Effector memory CD4-positive, alpha-beta T cell (primary cell): ENCODE measurements at regions not wholly inside any gene's neighbourhood (a gene's known extent, or its start where the extent isn't known, plus 50 kb on each side); places are given as distances from the start of the nearest gene placed in this dataset.
"Not testable (repeated sequence)": the region's sequence is repeated elsewhere in the genome, so short reads cannot be mapped to it uniquely, and the experiment has no call there.

Source experiments
- DNase-seq, 3 donors: peaks; one replicate each; pipeline ENCODE4 v3.0.0-alpha.2; 2020
- H3K27ac ChIP-seq: 2 replicates; pipeline ENCODE4 v1.7.0; 2013; ENCODE audit warnings: mild to moderate bottlenecking, low read length, moderate library complexity; ENCODE audit not compliant: insufficient read depth, poor library complexity, severe bottlenecking
- H3K27me3 ChIP-seq: replicated peaks from 2 replicates; pipeline ENCODE4 v1.7.0; 2013; ENCODE audit warnings: mild to moderate bottlenecking, low read length; ENCODE audit not compliant: insufficient read depth, control insufficient read depth, poor library complexity, severe bottlenecking
- H3K36me3 ChIP-seq: 2 replicates; pipeline ENCODE4 v1.7.0; 2013; ENCODE audit warnings: mild to moderate bottlenecking, low read length, moderate library complexity; ENCODE audit not compliant: control insufficient read depth, insufficient read depth
- H3K4me1 ChIP-seq: 2 replicates; pipeline ENCODE4 v1.7.0; 2013; ENCODE audit warnings: low read length, mild to moderate bottlenecking; ENCODE audit not compliant: control insufficient read depth, insufficient read depth, poor library complexity, severe bottlenecking
- H3K4me3 ChIP-seq: 2 replicates; pipeline ENCODE4 v1.7.0; 2013; ENCODE audit warnings: low read length, low read depth, mild to moderate bottlenecking; ENCODE audit not compliant: insufficient read depth, poor library complexity, severe bottlenecking
- H3K9me3 ChIP-seq: 2 replicates; pipeline ENCODE4 v1.7.0; 2013; ENCODE audit warnings: mild to moderate bottlenecking, low read length, moderate library complexity; ENCODE audit not compliant: control insufficient read depth

GRCh38 chr12:124706363-124706762, 139.0 kb upstream of the NCOR2 start:
- no peak for DNase-seq
- H3K9me3 ChIP-seq, result no peaks in the 10 kb centered on the region
- H3K27me3 ChIP-seq, result no peaks in the 10 kb centered on the region
- H3K27ac ChIP-seq, result no peak overlapping the region
- no peak overlapping the region for H3K4me3 ChIP-seq
- no peaks in the 10 kb centered on the region for H3K4me1 ChIP-seq
- no peaks in the 10 kb centered on the region for H3K36me3 ChIP-seq

GRCh38 chr12:124705545-124706138, 138.2 kb upstream of the NCOR2 start:
- no peak for DNase-seq
- H3K27me3 ChIP-seq, result no peaks in the 10 kb centered on the region
- no peak overlapping the region for H3K27ac ChIP-seq
- no peaks in the 10 kb centered on the region for H3K36me3 ChIP-seq
- no peaks in the 10 kb centered on the region for H3K4me1 ChIP-seq
- no peaks in the 10 kb centered on the region for H3K9me3 ChIP-seq
- no peak overlapping the region for H3K4me3 ChIP-seq

GRCh38 chr12:124704619-124705018, 137.2 kb upstream of the NCOR2 start:
- H3K4me3 ChIP-seq, result no peak overlapping the region
- no peaks in the 10 kb centered on the region for H3K4me1 ChIP-seq
- DNase-seq, result no peak
- H3K27ac ChIP-seq, result no peak overlapping the region
- no peaks in the 10 kb centered on the region for H3K9me3 ChIP-seq
- no peaks in the 10 kb centered on the region for H3K27me3 ChIP-seq
- no peaks in the 10 kb centered on the region for H3K36me3 ChIP-seq

GRCh38 chr12:124703856-124704255, 136.4 kb upstream of the NCOR2 start:
- no peak overlapping the region for H3K4me3 ChIP-seq
- H3K36me3 ChIP-seq, result no peaks in the 10 kb centered on the region
- no peaks in the 10 kb centered on the region for H3K4me1 ChIP-seq
- H3K27me3 ChIP-seq, result no peaks in the 10 kb centered on the region
- DNase-seq, result no peak
- H3K27ac ChIP-seq, result no peak overlapping the region
- no peaks in the 10 kb centered on the region for H3K9me3 ChIP-seq

DNA sequence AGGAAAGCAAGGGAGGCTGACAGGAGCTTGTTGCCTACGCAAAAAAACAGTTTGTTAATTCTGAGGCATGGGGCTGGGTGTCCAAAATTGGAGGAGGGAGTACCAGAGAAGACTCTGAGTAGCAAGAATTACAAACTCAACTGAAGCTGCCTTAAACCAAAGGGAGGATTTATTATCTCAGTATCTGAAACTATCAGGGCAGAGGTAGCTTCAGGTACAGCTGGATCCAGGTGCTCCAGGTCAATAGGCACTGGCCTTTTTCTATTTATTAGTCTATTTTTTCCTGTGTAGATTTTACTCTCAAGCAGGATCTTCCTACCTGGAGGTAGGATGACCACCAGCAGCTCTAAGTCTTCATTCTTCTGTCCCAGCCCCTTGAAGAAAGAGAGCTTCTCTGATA, 135.3 kb upstream of the NCOR2 start:
- DNase-seq, result no peak
- Histone ChIP-seq H3K27ac (no peak overlapping the region), H3K27me3 (no peaks in the 10 kb centered on the region), H3K4me3 (no peak overlapping the region), H3K4me1 (no peaks in the 10 kb centered on the region), H3K36me3 (no peaks in the 10 kb centered on the region), H3K9me3 (no peaks in the 10 kb centered on the region)

- Histone ChIP-seq H3K9me3 (no peaks in the 10 kb centered on the region), H3K4me1 (no peaks in the 10 kb centered on the region), H3K4me3 (no peak overlapping the region), H3K36me3 (no peaks in the 10 kb centered on the region), H3K27me3 (no peaks in the 10 kb centered on the region), H3K27ac (no peak overlapping the region)
- DNase-seq, result no peak
These were observed 133.6 kb upstream of the NCOR2 start for GRCh38 chr12:124700810-124701592.

DNA sequence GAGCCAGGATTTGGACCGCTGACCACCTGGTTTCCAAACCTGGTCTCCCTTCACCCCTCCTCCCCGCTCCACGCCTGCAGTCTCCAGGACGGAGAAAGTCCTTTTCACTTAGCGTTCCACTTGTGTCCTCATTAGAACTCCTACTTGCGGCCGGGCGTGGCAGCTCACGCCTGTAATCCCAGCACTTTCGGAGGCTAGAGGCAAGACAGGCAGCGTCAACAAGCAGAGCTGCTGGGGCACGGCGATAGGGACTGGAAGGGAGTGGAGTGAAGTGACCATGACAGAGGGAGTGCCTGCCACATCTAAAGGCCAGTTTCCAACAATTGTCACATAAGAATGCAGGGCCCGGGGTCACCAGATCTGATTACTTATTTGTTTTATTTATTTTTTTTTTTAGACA, 132.5 kb upstream of the NCOR2 start:
- no peaks in the 10 kb centered on the region for H3K4me1 ChIP-seq
- no peak overlapping the region for H3K4me3 ChIP-seq
- H3K9me3 ChIP-seq, result no peaks in the 10 kb centered on the region
- H3K27ac ChIP-seq, result no peak overlapping the region
- no peaks in the 10 kb centered on the region for H3K27me3 ChIP-seq
- H3K36me3 ChIP-seq, result no peaks in the 10 kb centered on the region
- no peak for DNase-seq

DNA sequence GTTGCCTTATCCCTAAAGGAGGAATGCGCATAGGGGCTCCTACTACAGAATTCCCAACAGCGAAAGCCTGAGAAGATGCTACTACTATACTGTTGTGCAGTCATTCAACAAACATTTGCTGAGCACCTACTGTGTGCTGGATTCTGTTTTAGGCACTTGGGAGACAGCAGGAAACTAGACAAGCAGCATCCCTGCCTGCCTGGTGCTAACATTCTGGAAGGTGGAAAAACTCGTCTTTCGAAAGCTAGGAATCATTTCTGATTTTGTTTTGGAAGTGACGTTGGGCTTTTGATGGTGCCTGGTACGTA, 131.5 kb upstream of the NCOR2 start:
- H3K9me3 ChIP-seq, result no peaks in the 10 kb centered on the region
- H3K4me1 ChIP-seq, result peaks cover 8% of the 10 kb centered on the region
- no peaks in the 10 kb centered on the region for H3K36me3 ChIP-seq
- DNase-seq, result no peak
- no peaks in the 10 kb centered on the region for H3K27me3 ChIP-seq
- no peak overlapping the region for H3K4me3 ChIP-seq
- H3K27ac ChIP-seq, result no peak overlapping the region

DNA sequence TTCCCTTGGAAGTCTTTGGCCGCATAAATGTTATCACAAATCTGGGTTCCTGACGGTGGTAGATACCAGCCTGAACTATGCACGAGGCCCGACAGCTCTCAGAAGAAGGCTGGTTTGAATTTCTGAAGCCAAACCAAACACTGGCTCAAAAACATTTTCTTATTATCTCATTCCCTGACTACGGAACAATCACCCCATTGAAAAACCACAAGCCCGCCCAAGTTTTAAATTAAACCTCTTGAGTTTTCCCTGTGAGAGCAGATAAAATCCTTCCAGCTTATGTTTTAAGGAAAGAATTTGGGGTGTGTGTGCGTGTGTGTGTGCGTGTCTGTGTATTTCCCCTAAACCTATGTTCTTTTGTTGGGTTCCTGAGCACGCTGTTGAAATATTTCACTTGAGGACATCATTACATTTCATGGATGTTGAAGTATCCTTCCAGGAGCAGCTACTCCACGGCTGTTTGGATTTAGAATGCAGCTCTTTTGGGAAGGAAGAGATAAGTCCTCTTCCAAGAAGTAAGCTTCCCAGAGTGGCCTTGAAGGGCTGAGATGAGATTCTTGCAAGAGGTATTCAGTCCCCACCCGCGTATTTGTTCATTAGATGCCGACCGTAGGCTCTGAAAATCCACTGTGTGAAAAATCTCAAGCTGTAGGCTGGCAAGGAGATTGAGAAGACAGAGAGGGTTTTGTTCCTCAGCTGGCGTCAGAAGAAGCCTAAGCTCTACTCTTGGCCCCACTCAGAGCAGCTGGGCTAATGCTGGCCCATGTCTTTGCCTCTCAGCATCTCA, 131.0 kb upstream of the NCOR2 start:
- no peaks in the 10 kb centered on the region for H3K27me3 ChIP-seq
- no peaks in the 10 kb centered on the region for H3K9me3 ChIP-seq
- peaks cover 8% of the 10 kb centered on the region for H3K4me1 ChIP-seq
- no peaks in the 10 kb centered on the region for H3K36me3 ChIP-seq
- DNase-seq, result no peak
- no peak overlapping the region for H3K4me3 ChIP-seq
- no peak overlapping the region for H3K27ac ChIP-seq

- H3K27me3 ChIP-seq, H3K36me3 ChIP-seq, H3K27ac ChIP-seq, DNase-seq, H3K4me3 ChIP-seq, H3K4me1 ChIP-seq, H3K9me3 ChIP-seq: not testable (repeated sequence)
These were observed 130.3 kb upstream of the NCOR2 start for GRCh38 chr12:124697722-124698121.
